B cell (primary cell): ENCODE measurements at regions not wholly inside any gene's neighbourhood (a gene's known extent, or its start where the extent isn't known, plus 50 kb on each side); places are given as distances from the start of the nearest gene placed in this dataset.

Experiments used
- ATAC-seq: fragments of 200-7000 bp; cut with Tn5 transposase; one replicate; pipeline ENCODE4 v1.10.0; 2021; ENCODE audit warnings: low read depth, mild to moderate bottlenecking, moderate number of reproducible peaks, moderate library complexity
- CTCF ChIA-PET: fragments of 350-600 bp; sonication (Branson Sonifier 250); formaldehyde crosslinking; loops from one replicate; lab custom pipeline; 2021; ENCODE audit warnings: antibody characterized with exemption, inconsistent platforms; lab: Charles Lee
- POLR2A ChIA-PET: fragments of 350-600 bp; sonication (Branson Sonifier 250); formaldehyde crosslinking; loops from one replicate; lab custom pipeline; 2021; ENCODE audit warnings: antibody characterized with exemption; lab: Charles Lee
- DNase-seq: peaks from one replicate; pipeline ENCODE4 v3.0.0; 2013
- H2AFZ ChIP-seq: 2 replicates; pipeline ENCODE4 v1.6.1; 2012; ENCODE audit warnings: mild to moderate bottlenecking, low read depth, low read length; ENCODE audit not compliant: insufficient read depth, poor library complexity, severe bottlenecking
- H3K27ac ChIP-seq, 2 donors: 1 replicate in 1 of 2; 2 replicates in 1 of 2; pipeline ENCODE4 v1.5.1; 2012 to 2013; ENCODE audit warnings: low read length in 2 of 2, mild to moderate bottlenecking in 2 of 2, moderate library complexity in 1 of 2
- H3K27me3 ChIP-seq, 4 experiments: fragments of 200-600 bp in 1 of 4; sonication (generic) in 1 of 4; replicated peaks in 1 of 4; 1 replicate in 2 of 4; 2 replicates in 2 of 4; pipeline versions ENCODE4 v1.6.1 to v1.7.0; 2013 to 2016; ENCODE audit warnings: low read length in 3 of 4, mild to moderate bottlenecking in 2 of 4, mixed read lengths in 1 of 4, moderate library complexity in 1 of 4; ENCODE audit not compliant: insufficient read depth in 4 of 4, control insufficient read depth in 3 of 4; ENCODE audit errors: control extremely low read depth in 1 of 4
- H3K36me3 ChIP-seq, 2 experiments: replicated peaks in 1 of 2; 1 replicate in 1 of 2; 2 replicates in 1 of 2; pipeline versions ENCODE4 v1.6.1 to v1.7.1; 2013; ENCODE audit warnings: low read length in 1 of 2; ENCODE audit not compliant: insufficient read depth in 2 of 2, control insufficient read depth in 1 of 2; ENCODE audit errors: control extremely low read depth in 1 of 2, extremely low read depth in 1 of 2
- H3K4me1 ChIP-seq, 2 donors: fragments of 200-600 bp in 1 of 2; sonication (generic) in 1 of 2; 1 replicate in 1 of 2; 2 replicates in 1 of 2; pipeline versions ENCODE4 v1.5.1 to v1.6.1; 2013 to 2017; ENCODE audit warnings: low read length in 2 of 2; ENCODE audit not compliant: control insufficient read depth in 2 of 2, insufficient read depth in 2 of 2
- H3K4me2 ChIP-seq: replicated peaks from 2 replicates; pipeline ENCODE3; 2012; ENCODE audit warnings: mild to moderate bottlenecking, low read depth, low read length; ENCODE audit not compliant: poor library complexity, severe bottlenecking
- H3K4me3 ChIP-seq, 5 experiments: fragments of 200-600 bp in 1 of 5; sonication (generic) in 1 of 5; 1 replicate in 3 of 5; 2 replicates in 2 of 5; pipeline versions ENCODE4 v1.5.1 to v1.7.0; 2011 to 2016; ENCODE audit warnings: low read length in 4 of 5, mild to moderate bottlenecking in 4 of 5, low read depth in 2 of 5, control low read depth in 1 of 5, moderate library complexity in 1 of 5; ENCODE audit not compliant: insufficient read depth in 1 of 5; ENCODE audit errors: control extremely low read depth in 1 of 5, extremely low read depth in 1 of 5
- H3K79me2 ChIP-seq: fragments of 200-600 bp; sonication (generic); one replicate; pipeline ENCODE4 v1.6.0; 2016; ENCODE audit warnings: low read length; ENCODE audit not compliant: control insufficient read depth, insufficient read depth
- H3K9ac ChIP-seq: fragments of 200-600 bp; sonication (generic); 2 replicates; pipeline ENCODE4 v1.6.1; 2017; ENCODE audit warnings: mild to moderate bottlenecking, low read length, moderate library complexity
- H3K9me3 ChIP-seq, 3 donors: one replicate each; pipeline versions ENCODE4 v1.6.1 to v1.7.1; 2013; ENCODE audit warnings: low read length in 2 of 3; ENCODE audit not compliant: control insufficient read depth in 2 of 3, insufficient read depth in 1 of 3; ENCODE audit errors: control extremely low read depth in 1 of 3
- H4K20me1 ChIP-seq: 2 replicates; pipeline ENCODE4 v1.6.0; 2012; ENCODE audit warnings: mild to moderate bottlenecking, low read length; ENCODE audit not compliant: insufficient read depth, control insufficient read depth, poor library complexity, severe bottlenecking
- H3K27ac Mint-ChIP-seq: one replicate; pipeline ENCODE4 v1.8.0; 2021; ENCODE audit warnings: mixed read lengths
- H3K27me3 Mint-ChIP-seq: one replicate; pipeline ENCODE4 v1.8.0; 2021; ENCODE audit warnings: mixed read lengths
- H3K4me1 Mint-ChIP-seq: one replicate; pipeline ENCODE4 v1.8.0; 2021; ENCODE audit warnings: mixed read lengths
- H3K4me3 Mint-ChIP-seq: one replicate; pipeline ENCODE4 v1.8.0; 2021; ENCODE audit warnings: mixed read lengths
- H3K9me3 Mint-ChIP-seq: one replicate; pipeline ENCODE4 v1.8.0; 2022; ENCODE audit warnings: mixed read lengths; ENCODE audit not compliant: insufficient read depth
- EZH2 ChIP-seq: IDR thresholded peaks from 2 replicates; pipeline ENCODE4 v1.6.1; 2012; ENCODE audit warnings: borderline replicate concordance, low read depth, mild to moderate bottlenecking, moderate library complexity, low read length; ENCODE audit not compliant: insufficient read depth, poor library complexity, severe bottlenecking
- WGBS: methylation state at CpG from one replicate; pipeline ENCODE4 v1.1.5; 2013; ENCODE audit warnings: missing lambda C conversion rate; ENCODE audit not compliant: insufficient coverage; 5-methylcytosine and 5-hydroxymethylcytosine counted together
- intact Hi-C: fragments of 100-400 bp; cut with micrococcal nuclease; formaldehyde crosslinking; loops from one replicate; pipeline ENCODE4 v1.10.0; 2022
- TF ChIP-seq, protein P1 (sequence below): fragments of 200-600 bp; IDR thresholded peaks from one replicate; pipeline ENCODE4 v1.8.0; 2022; ENCODE audit warnings: antibody characterized with exemption, mild to moderate bottlenecking

DNA sequence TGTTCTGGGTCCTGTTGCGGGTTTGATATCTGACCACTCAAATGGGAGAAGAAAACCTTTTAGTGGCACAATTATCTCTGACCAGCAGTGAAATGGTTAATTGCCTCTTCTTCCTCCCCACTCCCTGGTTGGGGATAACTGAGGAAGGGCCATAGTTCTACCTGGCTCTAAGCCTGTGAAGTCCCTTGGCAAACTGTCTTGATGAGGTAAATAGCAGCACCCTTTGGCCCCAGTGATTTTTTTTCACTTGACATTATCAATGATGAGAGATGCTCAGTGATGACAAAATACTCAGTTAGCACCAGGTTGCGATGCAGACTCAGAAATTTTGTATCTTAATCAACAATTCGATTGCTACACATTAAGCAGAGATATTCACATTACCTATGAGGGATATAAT, 515.7 kb downstream of the PSAT1 start:
- H3K27ac ChIP-seq = no peak overlapping the region
- no peak overlapping the region for H2AFZ ChIP-seq
- no peaks in the 10 kb centered on the region for H4K20me1 ChIP-seq
- no peaks in the 10 kb centered on the region for H3K79me2 ChIP-seq
- DNase-seq (no peak), ATAC-seq (no peak)
- intact Hi-C loops = no loop called here
- Mint-ChIP-seq H3K4me3 (no peak overlapping the region), H3K9me3 (peaks cover 3% of the 10 kb centered on the region), H3K27me3 (no peaks in the 10 kb centered on the region), H3K4me1 (peaks cover under 1% of the 10 kb centered on the region), H3K27ac (no peak overlapping the region)
- POLR2A ChIA-PET = no interaction called here
- 100% methylated on average over 1 of the region's 3 CpGs for WGBS
- H3K9me3 ChIP-seq = no peaks in the 10 kb centered on the region
- H3K4me2 ChIP-seq = no peak overlapping the region
- no peak overlapping the region for H3K9ac ChIP-seq
- no peak overlapping the region for H3K4me3 ChIP-seq
- CTCF ChIA-PET = no interaction called here
- no peak for TF ChIP-seq EZH2
- TF ChIP-seq, protein P1, sequence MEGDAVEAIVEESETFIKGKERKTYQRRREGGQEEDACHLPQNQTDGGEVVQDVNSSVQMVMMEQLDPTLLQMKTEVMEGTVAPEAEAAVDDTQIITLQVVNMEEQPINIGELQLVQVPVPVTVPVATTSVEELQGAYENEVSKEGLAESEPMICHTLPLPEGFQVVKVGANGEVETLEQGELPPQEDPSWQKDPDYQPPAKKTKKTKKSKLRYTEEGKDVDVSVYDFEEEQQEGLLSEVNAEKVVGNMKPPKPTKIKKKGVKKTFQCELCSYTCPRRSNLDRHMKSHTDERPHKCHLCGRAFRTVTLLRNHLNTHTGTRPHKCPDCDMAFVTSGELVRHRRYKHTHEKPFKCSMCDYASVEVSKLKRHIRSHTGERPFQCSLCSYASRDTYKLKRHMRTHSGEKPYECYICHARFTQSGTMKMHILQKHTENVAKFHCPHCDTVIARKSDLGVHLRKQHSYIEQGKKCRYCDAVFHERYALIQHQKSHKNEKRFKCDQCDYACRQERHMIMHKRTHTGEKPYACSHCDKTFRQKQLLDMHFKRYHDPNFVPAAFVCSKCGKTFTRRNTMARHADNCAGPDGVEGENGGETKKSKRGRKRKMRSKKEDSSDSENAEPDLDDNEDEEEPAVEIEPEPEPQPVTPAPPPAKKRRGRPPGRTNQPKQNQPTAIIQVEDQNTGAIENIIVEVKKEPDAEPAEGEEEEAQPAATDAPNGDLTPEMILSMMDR = no peak
- H3K4me1 ChIP-seq = no peaks in the 10 kb centered on the region
- no peaks in the 10 kb centered on the region for H3K27me3 ChIP-seq
- H3K36me3 ChIP-seq = no peaks in the 10 kb centered on the region

DNA sequence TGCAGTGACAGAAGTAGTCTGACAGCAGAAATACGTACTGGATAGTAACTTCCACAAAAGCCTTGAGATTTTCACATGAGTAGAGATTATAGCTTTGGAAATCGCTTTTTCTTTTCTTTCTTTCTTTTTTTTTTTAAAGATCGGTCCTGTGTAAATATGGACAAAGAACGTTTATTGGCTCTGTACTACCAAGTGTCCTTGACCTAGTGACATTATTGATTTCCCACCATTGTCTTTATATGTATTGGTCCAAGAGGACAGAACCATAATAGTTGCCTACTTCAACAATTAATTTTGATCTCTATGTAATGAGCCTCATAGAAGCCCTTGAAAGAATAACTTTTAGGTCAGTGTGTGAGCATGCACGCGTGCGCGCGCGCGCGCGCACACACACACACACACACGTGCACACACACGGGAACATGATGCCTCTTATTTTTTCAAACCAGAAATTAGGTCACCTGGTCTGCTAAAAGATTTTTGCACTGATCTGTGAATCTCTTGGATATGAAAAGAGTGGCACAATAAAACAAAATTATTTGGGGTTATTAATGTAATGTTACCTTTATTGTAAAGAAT, 516.8 kb downstream of the PSAT1 start:
- WGBS = 100% methylated on average over 1 of the region's 15 CpGs
- no peaks in the 10 kb centered on the region for H3K79me2 ChIP-seq
- DNase-seq (no peak), ATAC-seq (no peak)
- H2AFZ ChIP-seq = no peak overlapping the region
- no peaks in the 10 kb centered on the region for H3K9me3 ChIP-seq
- Mint-ChIP-seq H3K27me3 (no peaks in the 10 kb centered on the region), H3K27ac (no peak overlapping the region), H3K4me1 (no peaks in the 10 kb centered on the region), H3K9me3 (peaks cover 3% of the 10 kb centered on the region), H3K4me3 (no peak overlapping the region)
- H3K27ac ChIP-seq = no peak overlapping the region
- no peaks in the 10 kb centered on the region for H3K36me3 ChIP-seq
- H3K9ac ChIP-seq = no peak overlapping the region
- no peak overlapping the region for H3K4me3 ChIP-seq
- TF ChIP-seq, protein P1 = no peak
- TF ChIP-seq EZH2 = no peak
- H4K20me1 ChIP-seq = no peaks in the 10 kb centered on the region
- intact Hi-C loops = no loop called here
- no peaks in the 10 kb centered on the region for H3K4me1 ChIP-seq
- ChIA-PET POLR2A (no interaction called here), CTCF (no interaction called here)
- no peaks in the 10 kb centered on the region for H3K27me3 ChIP-seq
- no peak overlapping the region for H3K4me2 ChIP-seq
